Fibroblast of the aortic adventitia (primary cell): ENCODE measurements at regions not wholly inside any gene's neighbourhood (a gene's known extent, or its start where the extent isn't known, plus 50 kb on each side); places are given as distances from the start of the nearest gene placed in this dataset.

Source experiments
- DNase-seq: peaks from one replicate; pipeline ENCODE4 v3.0.0-alpha.2; 2010; ENCODE audit warnings: low read depth
- H3K4me3 ChIP-seq: 2 replicates; pipeline ENCODE4 v1.5.1; 2011; ENCODE audit warnings: low read depth, mild to moderate bottlenecking, control low read depth, low read length, moderate library complexity
- TF ChIP-seq, protein P1 (sequence below): IDR thresholded peaks from 2 replicates; pipeline ENCODE4 v1.5.1; 2011; ENCODE audit warnings: mild to moderate bottlenecking, low read length, control low read depth, inconsistent platforms; ENCODE audit not compliant: insufficient read depth

DNA sequence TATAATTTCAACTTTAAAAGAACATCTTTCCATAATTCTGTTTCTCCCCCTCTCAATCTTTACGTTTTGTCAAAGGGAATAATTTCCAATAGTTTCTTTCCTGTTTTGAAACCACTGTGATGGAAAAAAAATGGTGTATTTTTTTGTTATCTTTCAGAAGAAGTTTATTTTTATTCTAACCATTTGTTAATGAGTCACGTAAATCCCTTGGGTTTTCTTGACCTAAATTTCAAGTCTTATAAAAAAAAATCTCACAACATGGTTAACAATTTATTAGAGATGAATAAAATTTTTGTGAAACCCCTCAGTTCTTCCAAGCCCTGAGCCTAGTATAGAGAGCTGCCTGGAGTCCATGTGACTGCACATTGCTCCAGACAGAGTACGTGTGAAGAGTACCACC lies 106.1 kb upstream of the FBXL17 start:
- TF ChIP-seq, protein P1, sequence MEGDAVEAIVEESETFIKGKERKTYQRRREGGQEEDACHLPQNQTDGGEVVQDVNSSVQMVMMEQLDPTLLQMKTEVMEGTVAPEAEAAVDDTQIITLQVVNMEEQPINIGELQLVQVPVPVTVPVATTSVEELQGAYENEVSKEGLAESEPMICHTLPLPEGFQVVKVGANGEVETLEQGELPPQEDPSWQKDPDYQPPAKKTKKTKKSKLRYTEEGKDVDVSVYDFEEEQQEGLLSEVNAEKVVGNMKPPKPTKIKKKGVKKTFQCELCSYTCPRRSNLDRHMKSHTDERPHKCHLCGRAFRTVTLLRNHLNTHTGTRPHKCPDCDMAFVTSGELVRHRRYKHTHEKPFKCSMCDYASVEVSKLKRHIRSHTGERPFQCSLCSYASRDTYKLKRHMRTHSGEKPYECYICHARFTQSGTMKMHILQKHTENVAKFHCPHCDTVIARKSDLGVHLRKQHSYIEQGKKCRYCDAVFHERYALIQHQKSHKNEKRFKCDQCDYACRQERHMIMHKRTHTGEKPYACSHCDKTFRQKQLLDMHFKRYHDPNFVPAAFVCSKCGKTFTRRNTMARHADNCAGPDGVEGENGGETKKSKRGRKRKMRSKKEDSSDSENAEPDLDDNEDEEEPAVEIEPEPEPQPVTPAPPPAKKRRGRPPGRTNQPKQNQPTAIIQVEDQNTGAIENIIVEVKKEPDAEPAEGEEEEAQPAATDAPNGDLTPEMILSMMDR = no peak
- H3K4me3 ChIP-seq = no peak overlapping the region
- no peak for DNase-seq

DNA sequence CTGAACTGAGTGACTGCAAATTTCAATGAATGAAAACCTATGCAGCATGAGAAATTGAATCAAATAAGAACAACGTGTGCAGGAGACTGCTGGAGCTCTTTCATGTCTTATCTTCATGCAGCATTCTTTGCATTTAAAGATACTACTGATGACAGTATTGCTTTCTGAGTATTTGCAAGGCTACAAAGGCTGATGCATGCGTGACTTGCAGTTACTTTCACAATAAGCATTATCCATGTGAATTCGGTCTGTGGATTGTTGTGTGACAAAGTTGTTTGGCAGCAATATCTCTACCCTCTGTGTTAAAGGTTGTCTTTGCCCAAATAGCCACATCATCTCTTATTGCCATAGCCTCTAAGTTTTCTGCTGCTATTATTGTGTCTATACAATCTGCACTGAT lies 102.1 kb upstream of the FBXL17 start:
- no peak for DNase-seq
- TF ChIP-seq, protein P1 = no peak
- no peak overlapping the region for H3K4me3 ChIP-seq

DNA sequence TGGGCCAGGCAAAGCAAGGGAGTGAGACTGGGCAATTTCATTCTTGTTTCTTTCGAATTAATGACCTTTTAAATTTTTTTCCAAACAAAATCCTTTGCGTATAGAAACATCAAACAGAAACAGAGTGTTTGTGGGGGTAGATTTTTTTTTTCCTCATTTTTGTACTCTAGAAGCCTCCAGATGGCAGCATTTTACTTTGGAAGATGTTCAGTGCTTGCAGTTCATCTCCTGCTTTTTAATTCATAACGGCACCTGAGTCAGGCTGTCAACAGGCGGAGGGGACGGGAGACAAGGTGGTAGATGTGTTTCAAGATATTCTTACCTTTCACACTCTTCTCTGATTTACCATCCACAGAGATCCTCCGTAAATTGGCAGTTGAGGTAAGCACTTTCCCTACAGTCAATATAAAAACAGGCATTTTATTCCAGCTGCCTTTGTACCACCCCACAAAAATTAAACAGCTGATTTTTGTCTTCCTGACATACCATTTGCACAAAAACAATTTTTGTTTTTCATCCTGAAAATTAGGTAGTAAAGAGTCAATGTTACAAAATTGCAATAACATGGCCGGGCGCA lies 99.5 kb upstream of the FBXL17 start:
- H3K4me3 ChIP-seq = no peak overlapping the region
- TF ChIP-seq, protein P1 = peak; percentile 38
- peak; percentile 43 for DNase-seq

DNA sequence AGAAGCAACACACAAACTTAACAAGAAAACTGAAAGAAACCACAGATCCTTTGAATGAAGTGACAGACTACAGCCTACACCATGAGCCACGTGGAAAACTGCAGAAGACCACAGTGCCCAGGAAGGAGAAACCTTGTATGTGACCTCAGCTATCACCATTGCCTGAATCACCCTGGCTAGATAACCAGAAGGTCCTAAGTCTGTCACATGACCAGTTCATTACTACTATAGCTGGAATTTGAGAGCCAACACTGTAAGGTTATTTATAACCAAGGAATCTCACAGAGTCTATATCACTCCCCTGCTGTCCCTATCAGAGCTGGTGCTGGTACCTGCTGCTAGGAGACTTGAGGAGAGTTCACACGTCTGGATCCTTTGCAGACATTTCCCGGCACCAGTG lies 90.3 kb upstream of the FBXL17 start:
- no peak overlapping the region for H3K4me3 ChIP-seq
- TF ChIP-seq, protein P1 = no peak
- no peak for DNase-seq

DNA sequence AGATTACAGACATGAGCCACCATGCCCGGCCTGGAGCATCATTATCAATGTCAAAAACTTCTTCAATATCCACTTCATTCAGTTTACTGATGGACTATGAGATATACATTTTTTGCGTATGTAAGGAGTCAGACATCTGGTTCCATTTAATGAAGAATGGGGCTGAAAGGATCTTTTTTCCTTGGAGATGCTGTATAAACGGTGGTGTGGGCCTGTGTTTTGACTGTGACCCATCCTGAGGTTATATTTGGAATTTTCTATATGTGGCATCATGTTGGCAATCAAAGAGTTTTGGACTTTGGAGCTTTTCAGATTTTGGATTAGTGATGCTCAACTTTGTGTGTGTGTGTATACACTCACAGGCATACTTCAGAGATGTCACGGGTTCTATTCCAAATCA lies 85.7 kb upstream of the FBXL17 start:
- TF ChIP-seq, protein P1 = no peak
- DNase-seq = no peak
- H3K4me3 ChIP-seq = no peak overlapping the region

DNA sequence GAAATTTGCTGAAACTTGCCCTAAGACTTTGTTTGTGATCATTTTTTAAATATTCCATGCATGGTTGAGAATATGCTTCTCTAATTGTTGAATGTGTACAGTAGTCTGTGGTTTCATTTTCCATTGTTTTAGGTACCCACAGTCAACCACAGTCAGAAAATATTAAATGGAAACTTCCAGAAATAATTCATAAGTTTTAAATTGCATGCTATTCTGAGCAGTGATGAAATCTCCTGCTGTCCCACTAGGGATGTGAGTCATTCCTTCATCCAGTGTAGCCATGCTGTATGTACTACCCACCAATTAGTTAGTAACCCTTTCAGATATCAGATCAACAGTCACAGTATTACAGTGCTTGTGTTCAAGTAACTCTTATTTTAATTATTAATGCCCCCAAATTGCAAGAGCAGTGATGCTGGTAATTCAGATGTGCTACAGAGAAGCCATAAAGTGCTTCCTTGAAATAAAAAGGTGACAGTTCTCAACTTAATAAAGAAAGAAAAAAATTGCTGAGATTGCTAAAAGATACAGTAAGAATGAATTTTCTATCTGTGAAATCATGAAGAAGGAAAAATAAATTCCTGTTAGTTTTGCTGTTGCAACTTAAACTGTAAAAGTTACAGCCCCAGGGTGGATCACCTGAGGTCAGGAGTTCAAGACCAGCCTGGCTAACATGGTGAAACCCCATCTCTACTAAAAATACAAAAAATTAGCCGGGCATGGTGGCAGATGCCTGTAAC lies 79.9 kb upstream of the FBXL17 start:
- DNase-seq = peak; percentile 47
- H3K4me3 ChIP-seq = no peak overlapping the region
- TF ChIP-seq, protein P1 = no peak

DNA sequence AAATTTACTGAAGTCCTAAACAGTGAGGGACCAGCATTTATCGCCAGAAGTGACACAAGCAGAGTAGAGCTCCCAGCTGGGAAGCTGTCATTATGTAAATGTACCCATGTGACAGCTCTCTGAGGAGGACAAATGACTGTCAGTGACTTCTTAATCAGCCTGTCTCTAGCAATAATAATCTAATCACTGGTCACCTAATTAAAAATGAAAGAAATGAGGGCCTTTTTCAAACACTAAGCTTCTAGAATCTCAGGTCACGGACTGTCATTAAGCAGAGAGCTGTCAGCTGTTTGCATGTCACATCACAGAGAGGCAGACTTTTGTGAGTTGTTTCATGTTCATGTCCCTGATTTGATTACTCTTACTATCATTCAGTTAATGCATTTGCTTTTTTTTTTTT lies 77.9 kb upstream of the FBXL17 start:
- DNase-seq = no peak
- H3K4me3 ChIP-seq = no peak overlapping the region

More for the DNA sequence above, 77.9 kb upstream of the FBXL17 start:
- TF ChIP-seq, protein P1 = no peak
